ENCODE measurements at regions not wholly inside any gene's neighbourhood (a gene's known extent, or its start where the extent isn't known, plus 50 kb on each side); places are given as distances from the start of the nearest gene placed in this dataset.

- 72% methylated on average over 5 of the region's 5 CpGs for WGBS
- DNase-seq (ENCODE audit: low spot score) = no peak
Measured at GRCh38 chr2:64770781-64771334, 117.1 kb upstream of the SERTAD2 start.

GRCh38 chr2:64771737-64772136 is 118.0 kb upstream of the SERTAD2 start:
- TF ChIP-seq JUND (IDR thresholded peaks at IDR 0.05) (no peak), REST (IDR thresholded peaks at IDR 0.05) (no peak), SP1 (IDR thresholded peaks at IDR 0.05) (no peak), YY1 (IDR thresholded peaks at IDR 0.05) (no peak), GABPA (IDR thresholded peaks at IDR 0.05 in 1 of 2, conservative IDR thresholded peaks at IDR 0.05 in 1 of 2) (no peak), TAF1 (conservative IDR thresholded peaks at IDR 0.05) (no peak), CTCF (IDR thresholded peaks at IDR 0.05; ENCODE audit: low read depth, low read length, missing input control) (no peak), FOXA1 (IDR thresholded peaks at IDR 0.05) (no peak), ATF3 (IDR thresholded peaks at IDR 0.05) (no peak)
- no peak overlapping the region for H3K27ac ChIP-seq (ENCODE audit: low read depth in 1 of 2, low read length in 2 of 2)
- peaks cover 0 to 7% (median 3%) of the 10 kb centered on the region in 4 donors for H3K4me1 ChIP-seq (ENCODE audit: control insufficient read depth in 4 of 4, insufficient read depth in 4 of 4, low read length in 3 of 4)
- DNase-seq (ENCODE audit: low spot score) = no peak
- H3K36me3 ChIP-seq (ENCODE audit: control insufficient read depth in 4 of 4, insufficient read depth in 3 of 4, low read depth in 1 of 4, low read length in 3 of 4) = no peaks in the 10 kb centered on the region
- H3K4me3 ChIP-seq (ENCODE audit: low read depth in 1 of 3, low read length in 3 of 3) = no peak overlapping the region
- no peak overlapping the region for H3K9ac ChIP-seq (ENCODE audit: low read depth in 1 of 2, low read length in 2 of 2)
- 94% methylated on average over 1 of the region's 1 CpG for WGBS
- no peaks in the 10 kb centered on the region for H3K9me3 ChIP-seq (ENCODE audit: control insufficient read depth in 4 of 4, low read length in 3 of 4)
- no peaks in the 10 kb centered on the region for H3K27me3 ChIP-seq (ENCODE audit: control insufficient read depth in 4 of 4, insufficient read depth in 4 of 4, low read length in 3 of 4)

More at GRCh38 chr2:64770781-64771334, 117.1 kb upstream of the SERTAD2 start:
- H3K9me3 ChIP-seq (ENCODE audit: control insufficient read depth in 4 of 4, low read length in 3 of 4) = no peaks in the 10 kb centered on the region
- no peak overlapping the region for H3K4me3 ChIP-seq (ENCODE audit: low read depth in 1 of 3, low read length in 3 of 3)
- peaks cover 0 to 10% (median 3%) of the 10 kb centered on the region in 4 donors for H3K4me1 ChIP-seq (ENCODE audit: control insufficient read depth in 4 of 4, insufficient read depth in 4 of 4, low read length in 3 of 4)
- no peak for TF ChIP-seq GABPA (IDR thresholded peaks at IDR 0.05 in 1 of 2, conservative IDR thresholded peaks at IDR 0.05 in 1 of 2)
- no peak for TF ChIP-seq TAF1 (conservative IDR thresholded peaks at IDR 0.05)
- TF ChIP-seq RXRA (IDR thresholded peaks at IDR 0.05) = no peak
- TF ChIP-seq ATF3 (IDR thresholded peaks at IDR 0.05) = no peak
- no peak for TF ChIP-seq REST (IDR thresholded peaks at IDR 0.05)
- TF ChIP-seq FOXA1 (IDR thresholded peaks at IDR 0.05) = no peak
- TF ChIP-seq RAD21 (IDR thresholded peaks at IDR 0.05) = no peak
- TF ChIP-seq MAX (IDR thresholded peaks at IDR 0.05) = no peak
- no peak for TF ChIP-seq HNF4A (conservative IDR thresholded peaks at IDR 0.05)
- H3K27me3 ChIP-seq (ENCODE audit: control insufficient read depth in 4 of 4, insufficient read depth in 4 of 4, low read length in 3 of 4) = no peaks in the 10 kb centered on the region
- H3K36me3 ChIP-seq (ENCODE audit: control insufficient read depth in 4 of 4, insufficient read depth in 3 of 4, low read depth in 1 of 4, low read length in 3 of 4) = no peaks in the 10 kb centered on the region
- no peak overlapping the region for H3K9ac ChIP-seq (ENCODE audit: low read depth in 1 of 2, low read length in 2 of 2)
- no peak overlapping the region for H3K27ac ChIP-seq (ENCODE audit: low read depth in 1 of 2, low read length in 2 of 2)

All from liver (tissue), 8 donors.